Hepatocyte (in vitro differentiated cells): ENCODE measurements at regions not wholly inside any gene's neighbourhood (a gene's known extent, or its start where the extent isn't known, plus 50 kb on each side); places are given as distances from the start of the nearest gene placed in this dataset.

ENCODE experiments used
- DNase-seq: peaks from one replicate; pipeline ENCODE4 v3.0.0-alpha.2; 2016; ENCODE audit warnings: low spot score
- H2AFZ ChIP-seq: fragments of 200-600 bp; sonication (generic); 2 replicates; pipeline ENCODE4 v1.6.0; 2016; ENCODE audit warnings: antibody characterized with exemption, mild to moderate bottlenecking
- H3K27ac ChIP-seq: fragments of 200-600 bp; sonication (generic); 2 replicates; pipeline ENCODE4 v1.5.1; 2016; ENCODE audit warnings: mild to moderate bottlenecking
- H3K27me3 ChIP-seq: fragments of 200-600 bp; sonication (generic); 2 replicates; pipeline ENCODE4 v1.6.1; 2016
- H3K36me3 ChIP-seq: fragments of 200-600 bp; sonication (generic); replicated peaks from 2 replicates; pipeline ENCODE4 v1.5.1; 2016; ENCODE audit warnings: low read depth; ENCODE audit not compliant: insufficient read depth
- H3K4me1 ChIP-seq: fragments of 200-600 bp; sonication (generic); 2 replicates; pipeline ENCODE4 v1.5.1; 2016; ENCODE audit warnings: mild to moderate bottlenecking, moderate library complexity; ENCODE audit not compliant: insufficient read depth
- H3K4me2 ChIP-seq: fragments of 200-600 bp; sonication (generic); 2 replicates; pipeline ENCODE4 v1.6.0; 2016
- H3K4me3 ChIP-seq: fragments of 200-600 bp; sonication (generic); 2 replicates; pipeline ENCODE4 v1.5.1; 2016; ENCODE audit warnings: mild to moderate bottlenecking
- H3K79me2 ChIP-seq: fragments of 200-600 bp; sonication (generic); 2 replicates; pipeline ENCODE4 v1.6.0; 2017; ENCODE audit warnings: mild to moderate bottlenecking
- H3K9me2 ChIP-seq: fragments of 200-600 bp; sonication (generic); replicated peaks from 2 replicates; pipeline ENCODE4 v1.6.0; 2017; ENCODE audit warnings: mild to moderate bottlenecking; ENCODE audit not compliant: insufficient read depth
- H3K9me3 ChIP-seq: fragments of 200-600 bp; sonication (generic); 2 replicates; pipeline ENCODE4 v1.5.1; 2016; ENCODE audit warnings: low read depth, mild to moderate bottlenecking
- H4K20me1 ChIP-seq: fragments of 200-600 bp; sonication (generic); 2 replicates; pipeline ENCODE4 v1.6.0; 2016; ENCODE audit warnings: mild to moderate bottlenecking; ENCODE audit not compliant: insufficient read depth, poor library complexity, severe bottlenecking
- EZH2 ChIP-seq: fragments of 200-600 bp; sonication (generic); IDR thresholded peaks from 2 replicates; pipeline ENCODE4 v1.6.1; 2016; ENCODE audit warnings: antibody characterized with exemption, mild to moderate bottlenecking, borderline replicate concordance
- EZH2phosphoT487 ChIP-seq: fragments of 200-600 bp; sonication (generic); IDR thresholded peaks from one replicate; pipeline ENCODE4 v1.6.1; 2018; ENCODE audit warnings: antibody characterized with exemption, mild to moderate bottlenecking, low read depth, moderate library complexity; ENCODE audit not compliant: unreplicated experiment, severe bottlenecking
- WGBS: methylation state at CpG from one replicate; pipeline ENCODE4 v1.1.6; 2016; ENCODE audit warnings: low lambda C conversion rate; ENCODE audit errors: missing lambda C conversion rate; 5-methylcytosine and 5-hydroxymethylcytosine counted together
- TF ChIP-seq, protein P1 (sequence below): fragments of 200-600 bp; sonication (generic); IDR thresholded peaks from 2 replicates; pipeline ENCODE4 v1.5.1; 2016; ENCODE audit warnings: antibody characterized with exemption, mild to moderate bottlenecking; ENCODE audit not compliant: poor library complexity

DNA sequence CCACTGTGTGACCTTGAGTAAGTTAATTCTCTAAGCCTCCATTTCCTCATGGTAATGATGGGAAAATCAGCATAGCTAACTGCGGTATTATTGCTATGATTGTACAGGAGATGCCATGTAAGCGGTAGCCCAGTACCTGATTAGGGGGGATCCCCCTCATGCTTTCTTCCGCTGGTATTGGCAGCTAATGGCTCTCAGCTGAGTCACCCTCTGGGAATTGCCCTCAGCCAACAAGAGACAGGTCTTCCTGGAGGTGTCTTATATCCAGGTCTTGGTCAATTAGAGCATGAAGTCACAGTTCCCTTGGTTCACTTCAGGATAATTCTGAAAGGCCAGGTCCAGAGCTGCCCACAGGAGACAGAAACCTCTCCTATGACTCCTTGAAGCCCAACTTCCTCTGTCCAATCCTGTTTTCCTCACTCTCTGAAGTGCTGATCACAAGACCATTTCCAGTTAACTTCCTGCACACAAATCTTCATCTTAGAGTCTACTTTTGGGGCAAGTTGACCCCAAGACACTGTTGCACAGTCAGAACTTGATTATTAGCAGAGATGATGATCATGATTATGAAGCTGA lies 724.7 kb upstream of the ZNF385D start:
- Histone ChIP-seq H4K20me1 (no peaks in the 10 kb centered on the region), H3K4me3 (no peak overlapping the region), H3K4me1 (no peaks in the 10 kb centered on the region), H3K9me2 (no peaks in the 10 kb centered on the region), H3K27me3 (peaks cover 5% of the 10 kb centered on the region), H3K79me2 (no peaks in the 10 kb centered on the region), H2AFZ (no peak overlapping the region), H3K4me2 (no peak overlapping the region), H3K9me3 (no peaks in the 10 kb centered on the region), H3K36me3 (no peaks in the 10 kb centered on the region), H3K27ac (no peak overlapping the region)
- TF ChIP-seq EZH2 (no peak), EZH2phosphoT487 (no peak)
- TF ChIP-seq, protein P1, sequence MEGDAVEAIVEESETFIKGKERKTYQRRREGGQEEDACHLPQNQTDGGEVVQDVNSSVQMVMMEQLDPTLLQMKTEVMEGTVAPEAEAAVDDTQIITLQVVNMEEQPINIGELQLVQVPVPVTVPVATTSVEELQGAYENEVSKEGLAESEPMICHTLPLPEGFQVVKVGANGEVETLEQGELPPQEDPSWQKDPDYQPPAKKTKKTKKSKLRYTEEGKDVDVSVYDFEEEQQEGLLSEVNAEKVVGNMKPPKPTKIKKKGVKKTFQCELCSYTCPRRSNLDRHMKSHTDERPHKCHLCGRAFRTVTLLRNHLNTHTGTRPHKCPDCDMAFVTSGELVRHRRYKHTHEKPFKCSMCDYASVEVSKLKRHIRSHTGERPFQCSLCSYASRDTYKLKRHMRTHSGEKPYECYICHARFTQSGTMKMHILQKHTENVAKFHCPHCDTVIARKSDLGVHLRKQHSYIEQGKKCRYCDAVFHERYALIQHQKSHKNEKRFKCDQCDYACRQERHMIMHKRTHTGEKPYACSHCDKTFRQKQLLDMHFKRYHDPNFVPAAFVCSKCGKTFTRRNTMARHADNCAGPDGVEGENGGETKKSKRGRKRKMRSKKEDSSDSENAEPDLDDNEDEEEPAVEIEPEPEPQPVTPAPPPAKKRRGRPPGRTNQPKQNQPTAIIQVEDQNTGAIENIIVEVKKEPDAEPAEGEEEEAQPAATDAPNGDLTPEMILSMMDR: no peak
- WGBS: 97% methylated on average over 3 of the region's 3 CpGs
- DNase-seq: no peak

DNA sequence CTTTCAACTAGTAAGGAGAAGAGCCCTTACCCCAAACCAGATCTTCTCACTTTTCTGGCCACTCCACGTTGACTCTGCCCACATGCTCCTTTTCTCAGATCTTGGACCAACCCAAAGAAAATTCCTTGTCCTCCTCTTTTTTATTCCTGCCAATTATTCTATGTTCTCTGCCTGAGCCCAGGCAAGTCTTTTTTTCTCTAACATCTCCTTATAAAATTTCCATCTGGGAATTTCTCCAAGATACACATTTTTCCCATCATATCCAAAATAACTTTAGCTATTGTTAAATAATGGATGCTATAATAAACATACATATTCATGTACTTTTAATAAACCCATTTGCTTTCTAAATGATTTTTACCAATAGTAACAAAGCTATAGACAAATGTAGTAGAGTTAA lies 726.0 kb upstream of the ZNF385D start:
- no peaks in the 10 kb centered on the region for H3K9me2 ChIP-seq
- H3K4me3 ChIP-seq: no peak overlapping the region
- TF ChIP-seq, protein P1: no peak
- TF ChIP-seq EZH2: no peak
- TF ChIP-seq EZH2phosphoT487: no peak
- H4K20me1 ChIP-seq: no peaks in the 10 kb centered on the region
- no peak overlapping the region for H3K4me2 ChIP-seq
- 75% methylated on average over 1 of the region's 1 CpG for WGBS
- peaks cover 5% of the 10 kb centered on the region for H3K27me3 ChIP-seq
- H3K4me1 ChIP-seq: no peaks in the 10 kb centered on the region
- DNase-seq: no peak
- H3K36me3 ChIP-seq: no peaks in the 10 kb centered on the region
- no peaks in the 10 kb centered on the region for H3K9me3 ChIP-seq
- no peaks in the 10 kb centered on the region for H3K79me2 ChIP-seq
- no peak overlapping the region for H3K27ac ChIP-seq
- H2AFZ ChIP-seq: no peak overlapping the region

DNA sequence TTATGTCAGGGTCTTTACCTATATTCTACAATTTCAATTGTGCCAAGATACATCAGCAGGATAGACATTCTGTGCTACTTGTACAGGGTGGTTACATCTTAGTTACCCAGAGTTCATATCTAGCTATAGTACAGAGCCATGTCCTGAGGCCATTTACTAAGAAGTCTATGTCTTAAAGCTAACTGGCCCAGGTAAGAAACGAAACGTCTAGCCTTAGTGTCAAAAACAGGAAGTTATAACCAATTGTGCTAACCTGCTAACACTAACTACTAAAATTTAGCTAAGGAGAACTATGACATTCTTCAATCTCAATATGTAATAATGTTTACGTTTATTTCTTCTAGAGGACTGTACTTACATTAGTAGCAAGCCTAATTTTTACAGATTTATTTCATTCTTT lies 717.2 kb upstream of the UBE2E2 start:
- Histone ChIP-seq H3K27ac (no peak overlapping the region), H2AFZ (no peak overlapping the region), H3K4me3 (no peak overlapping the region), H3K4me1 (no peaks in the 10 kb centered on the region), H3K36me3 (no peaks in the 10 kb centered on the region), H3K27me3 (no peaks in the 10 kb centered on the region), H3K4me2 (no peak overlapping the region), H3K9me2 (no peaks in the 10 kb centered on the region), H3K79me2 (no peaks in the 10 kb centered on the region), H4K20me1 (no peaks in the 10 kb centered on the region), H3K9me3 (no peaks in the 10 kb centered on the region)
- DNase-seq: no peak
- TF ChIP-seq EZH2 (no peak), EZH2phosphoT487 (no peak)
- TF ChIP-seq, protein P1: no peak
- WGBS: 83% methylated on average over 3 of the region's 3 CpGs
